MM.1S (cell line): ENCODE measurements at regions not wholly inside any gene's neighbourhood (a gene's known extent, or its start where the extent isn't known, plus 50 kb on each side); places are given as distances from the start of the nearest gene placed in this dataset.

Experiments used
- EZH2 ChIP-seq: fragments of 300-600 bp; sonication (generic); optimal IDR thresholded peaks from 2 replicates; pipeline ENCODE3; 2017; ENCODE audit warnings: low read depth, mild to moderate bottlenecking, antibody characterized with exemption, low read length, mixed read lengths
- TF ChIP-seq, protein P1 (sequence below): fragments of 300-600 bp; sonication (generic); IDR thresholded peaks from 2 replicates; pipeline ENCODE4 v1.5.1; 2016; ENCODE audit warnings: antibody characterized with exemption, low read length, mixed read lengths

DNA sequence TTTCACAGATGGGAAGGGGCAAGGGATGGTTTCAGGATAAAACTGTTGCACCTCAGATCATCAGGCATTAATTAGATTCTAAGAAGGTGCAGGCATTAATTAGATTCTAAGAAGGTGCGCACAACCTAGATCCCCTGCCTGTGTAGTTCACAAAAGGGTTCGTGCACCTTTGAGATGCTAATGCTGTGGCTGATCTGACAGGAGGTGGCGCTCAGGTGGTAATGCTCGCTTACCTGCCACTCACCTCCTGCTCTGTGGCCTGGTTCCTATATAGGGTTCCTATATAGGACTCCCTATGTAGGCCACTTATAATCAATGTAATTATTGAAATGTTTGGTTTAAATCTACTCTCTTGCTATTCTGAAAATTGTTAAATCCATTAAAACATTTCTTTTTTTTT is 171.0 kb downstream of the MSX2 start:
- TF ChIP-seq, protein P1, sequence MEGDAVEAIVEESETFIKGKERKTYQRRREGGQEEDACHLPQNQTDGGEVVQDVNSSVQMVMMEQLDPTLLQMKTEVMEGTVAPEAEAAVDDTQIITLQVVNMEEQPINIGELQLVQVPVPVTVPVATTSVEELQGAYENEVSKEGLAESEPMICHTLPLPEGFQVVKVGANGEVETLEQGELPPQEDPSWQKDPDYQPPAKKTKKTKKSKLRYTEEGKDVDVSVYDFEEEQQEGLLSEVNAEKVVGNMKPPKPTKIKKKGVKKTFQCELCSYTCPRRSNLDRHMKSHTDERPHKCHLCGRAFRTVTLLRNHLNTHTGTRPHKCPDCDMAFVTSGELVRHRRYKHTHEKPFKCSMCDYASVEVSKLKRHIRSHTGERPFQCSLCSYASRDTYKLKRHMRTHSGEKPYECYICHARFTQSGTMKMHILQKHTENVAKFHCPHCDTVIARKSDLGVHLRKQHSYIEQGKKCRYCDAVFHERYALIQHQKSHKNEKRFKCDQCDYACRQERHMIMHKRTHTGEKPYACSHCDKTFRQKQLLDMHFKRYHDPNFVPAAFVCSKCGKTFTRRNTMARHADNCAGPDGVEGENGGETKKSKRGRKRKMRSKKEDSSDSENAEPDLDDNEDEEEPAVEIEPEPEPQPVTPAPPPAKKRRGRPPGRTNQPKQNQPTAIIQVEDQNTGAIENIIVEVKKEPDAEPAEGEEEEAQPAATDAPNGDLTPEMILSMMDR: no peak
- TF ChIP-seq EZH2: no peak
